Gastroesophageal sphincter (tissue), 4 donors: ENCODE measurements at regions not wholly inside any gene's neighbourhood (a gene's known extent, or its start where the extent isn't known, plus 50 kb on each side); places are given as distances from the start of the nearest gene placed in this dataset.
"Not testable (repeated sequence)": the region's sequence is repeated elsewhere in the genome, so short reads cannot be mapped to it uniquely, and the experiment has no call there.

ENCODE experiments used
- ATAC-seq: fragments of 150-250 bp; one replicate; pipeline ENCODE4 v1.9.1; 2016; ENCODE audit warnings: mild to moderate bottlenecking, moderate library complexity
- H3K27ac ChIP-seq, 4 donors: fragments of 200-600 bp; sonication (generic) in 3 of 4; 1 replicate in 3 of 4; 2 replicates in 1 of 4; pipeline ENCODE4 v1.5.1; 2016 to 2019
- H3K27me3 ChIP-seq: fragments of 200-600 bp; sonication (generic); one replicate; pipeline ENCODE4 v1.5.1; 2019
- H3K36me3 ChIP-seq, 2 donors: fragments of 200-600 bp; sonication (generic); one replicate each; pipeline ENCODE4 v1.5.1; 2019; ENCODE audit warnings: control low read depth in 1 of 2
- H3K4me1 ChIP-seq, 3 donors: fragments of 200-600 bp; sonication (generic); 1 replicate in 2 of 3; 2 replicates in 1 of 3; pipeline ENCODE4 v1.5.1; 2016 to 2019; ENCODE audit warnings: control low read depth in 2 of 3
- H3K4me3 ChIP-seq, 2 donors: fragments of 200-600 bp; sonication (generic); one replicate each; pipeline ENCODE4 v1.5.1; 2019; ENCODE audit warnings: mild to moderate bottlenecking in 1 of 2, moderate library complexity in 1 of 2
- H3K9me3 ChIP-seq, 3 donors: fragments of 200-600 bp; sonication (generic); one replicate each; pipeline ENCODE4 v1.5.1; 2017 to 2019; ENCODE audit warnings: control low read depth in 2 of 3
- CTCF ChIP-seq, 4 experiments: fragments of 200-600 bp in 2 of 4; fragments of 450-650 bp in 2 of 4; sonication (generic) in 1 of 4; IDR thresholded peaks; one replicate each; pipeline ENCODE4 v1.5.1; 2017 to 2019; ENCODE audit warnings: antibody characterized with exemption in 4 of 4, mild to moderate bottlenecking in 2 of 4, moderate library complexity in 2 of 4
- EP300 ChIP-seq: sonication (generic); formaldehyde crosslinking; IDR thresholded peaks from one replicate; pipeline ENCODE4 v1.6.1; 2017; ENCODE audit warnings: antibody characterized with exemption, mild to moderate bottlenecking
- POLR2A ChIP-seq, 2 donors: fragments of 450-650 bp; IDR thresholded peaks; one replicate each; pipeline ENCODE4 v1.6.1; 2017; ENCODE audit warnings: antibody characterized with exemption in 2 of 2, mild to moderate bottlenecking in 2 of 2, moderate library complexity in 1 of 2
- POLR2AphosphoS5 ChIP-seq: sonication (generic); formaldehyde crosslinking; IDR thresholded peaks from one replicate; pipeline ENCODE4 v1.6.1; 2017; ENCODE audit warnings: antibody characterized with exemption
- WGBS, 2 donors: methylation state at CpG; one replicate each; pipeline ENCODE4 v1.1.5; 2018; ENCODE audit warnings: low coverage in 1 of 2; 5-methylcytosine and 5-hydroxymethylcytosine counted together

GRCh38 chr5:74534397-74535129 is 106.0 kb downstream of the ENC1 start:
- Histone ChIP-seq H3K4me1 (peaks cover 0 to 24% (median 0%) of the 10 kb centered on the region in 3 donors), H3K27me3 (no peaks in the 10 kb centered on the region), H3K36me3 (no peaks in the 10 kb centered on the region), H3K9me3 (peaks cover 0 to 15% (median 0%) of the 10 kb centered on the region in 3 donors), H3K27ac (no peak overlapping the region), H3K4me3 (no peak overlapping the region)
- TF ChIP-seq EP300 (no peak), POLR2AphosphoS5 (no peak)
- no peak for ATAC-seq
- WGBS, 2 donors, result 94 to 100% methylated on average over 2 of the region's 2 CpGs

GRCh38 chr5:74530326-74531050 is 110.0 kb downstream of the ENC1 start:
- Histone ChIP-seq H3K9me3 (peaks cover 0 to 15% (median 0%) of the 10 kb centered on the region in 3 donors), H3K4me3 (no peak overlapping the region), H3K4me1 (no peaks in the 10 kb centered on the region), H3K36me3 (no peaks in the 10 kb centered on the region), H3K27ac (no peak overlapping the region), H3K27me3 (no peaks in the 10 kb centered on the region)
- WGBS, 2 donors, result 51 to 67% methylated on average over 4 of the region's 4 CpGs
- ATAC-seq, result no peak
- no peak for TF ChIP-seq EP300
- TF ChIP-seq POLR2AphosphoS5, result no peak
- TF ChIP-seq POLR2A (IDR thresholded peaks at IDR 0.05), result no peak
- TF ChIP-seq CTCF (IDR thresholded peaks at IDR 0.05), result no peak

- Histone ChIP-seq H3K4me3 (no peak overlapping the region), H3K27ac (no peak overlapping the region), H3K9me3 (peaks cover 0 to 7% (median 0%) of the 10 kb centered on the region in 3 donors), H3K27me3 (no peaks in the 10 kb centered on the region), H3K4me1 (no peaks in the 10 kb centered on the region), H3K36me3 (no peaks in the 10 kb centered on the region)
- no peak for TF ChIP-seq POLR2A (IDR thresholded peaks at IDR 0.05)
- TF ChIP-seq EP300, result no peak
- TF ChIP-seq CTCF (IDR thresholded peaks at IDR 0.05), result no peak
- no peak for TF ChIP-seq POLR2AphosphoS5
- ATAC-seq, result no peak
- WGBS, 2 donors, result 40% methylated on average over 5 of the region's 7 CpGs; no CpG with 5 or more reads in 1 of the 2 donors
These were observed 111.4 kb downstream of the ENC1 start for GRCh38 chr5:74529101-74529500.

- Histone ChIP-seq H3K36me3 (no peaks in the 10 kb centered on the region), H3K9me3 (no peaks in the 10 kb centered on the region), H3K4me3 (no peak overlapping the region), H3K27me3 (no peaks in the 10 kb centered on the region), H3K27ac (no peak overlapping the region), H3K4me1 (no peaks in the 10 kb centered on the region)
- ATAC-seq, result no peak
- TF ChIP-seq EP300 (no peak), CTCF (IDR thresholded peaks at IDR 0.05) (no peak), POLR2A (IDR thresholded peaks at IDR 0.05) (no peak), POLR2AphosphoS5 (no peak)
- 87 to 100% methylated on average over 1 of the region's 1 CpG for WGBS, 2 donors
These were observed 114.4 kb downstream of the ENC1 start for GRCh38 chr5:74526111-74526510.

GRCh38 chr5:74524767-74525166 is 115.8 kb downstream of the ENC1 start:
- H3K9me3 ChIP-seq, H3K36me3 ChIP-seq, H3K4me1 ChIP-seq, H3K27ac ChIP-seq, H3K27me3 ChIP-seq, ATAC-seq, H3K4me3 ChIP-seq: not testable (repeated sequence)
- 92 to 94% methylated on average over 3 of the region's 3 CpGs for WGBS, 2 donors

- not testable (repeated sequence) for H3K27ac ChIP-seq, H3K4me1 ChIP-seq, H3K27me3 ChIP-seq, H3K9me3 ChIP-seq, H3K36me3 ChIP-seq, ATAC-seq, H3K4me3 ChIP-seq
- WGBS, 2 donors, result 83 to 100% methylated on average over 1 of the region's 4 CpGs
These were observed 116.8 kb downstream of the ENC1 start for GRCh38 chr5:74523698-74524097.

- not testable (repeated sequence) for H3K4me1 ChIP-seq, H3K9me3 ChIP-seq, ATAC-seq, H3K36me3 ChIP-seq, H3K27me3 ChIP-seq, H3K27ac ChIP-seq, H3K4me3 ChIP-seq
- 96% methylated on average over 2 of the region's 2 CpGs; no CpG with 5 or more reads in 1 of the 2 donors for WGBS, 2 donors
These were observed 117.7 kb downstream of the ENC1 start for GRCh38 chr5:74522838-74523237.
